ENCODE measurements at regions not wholly inside any gene's neighbourhood (a gene's known extent, or its start where the extent isn't known, plus 50 kb on each side); places are given as distances from the start of the nearest gene placed in this dataset.

DNA sequence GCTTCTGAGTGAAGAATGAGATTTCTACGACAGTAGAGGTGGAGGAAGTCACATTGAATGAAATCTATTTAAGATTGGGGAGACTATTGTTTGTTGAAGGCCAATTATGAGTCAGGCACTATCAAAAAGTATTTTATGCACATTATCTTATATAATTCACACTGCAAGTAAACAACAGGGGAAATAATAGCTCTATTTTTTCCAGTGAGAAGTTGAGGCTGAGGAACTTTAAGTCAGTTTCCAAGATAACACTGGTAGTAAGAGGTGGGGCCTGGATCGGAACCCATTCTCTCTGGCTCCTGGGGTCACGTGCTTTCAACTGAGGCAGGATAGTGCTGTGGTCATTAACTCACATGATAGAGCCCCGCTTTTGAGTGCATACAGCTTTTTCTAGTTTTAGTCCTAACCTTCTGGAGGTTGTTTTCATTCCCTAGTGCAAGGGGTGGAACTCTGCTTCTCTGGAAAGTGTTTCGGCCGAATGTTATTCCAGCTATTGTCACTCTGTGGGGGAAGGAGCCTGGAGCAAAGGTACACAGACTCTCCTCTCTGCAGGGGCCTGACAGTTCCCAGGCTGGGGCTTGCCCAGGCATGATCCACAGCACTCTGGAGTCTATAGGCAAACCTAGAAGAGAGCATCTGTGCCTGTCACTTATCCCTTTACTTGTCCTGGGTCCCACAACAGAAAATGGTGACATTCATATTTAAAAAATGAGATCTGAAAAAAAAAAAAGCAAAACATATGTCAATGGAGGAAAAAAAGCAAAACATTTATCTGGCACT lies 352.4 kb upstream of the ACTBL2 start:
- Histone ChIP-seq H3K4me1 (ENCODE audit: control insufficient read depth in 2 of 2, insufficient read depth in 2 of 2, low read length in 2 of 2) (no peaks in the 10 kb centered on the region), H3K27me3 (ENCODE audit: control insufficient read depth in 2 of 2, insufficient read depth in 2 of 2, low read length in 2 of 2) (no peaks in the 10 kb centered on the region), H3K36me3 (ENCODE audit: control insufficient read depth in 2 of 3, insufficient read depth in 3 of 3, low read length in 3 of 3) (no peaks in the 10 kb centered on the region), H3K4me3 (ENCODE audit: low read length) (no peak overlapping the region), H3K9me3 (ENCODE audit: control insufficient read depth in 2 of 3, low read length in 3 of 3) (no peaks in the 10 kb centered on the region), H3K27ac (ENCODE audit: low read depth, low read length) (no peak overlapping the region)
- no peaks in the 10 kb centered on the region for H3K36me3 Mint-ChIP-seq
- DNase-seq (no peak), ATAC-seq (no peak)
- ChIA-PET POLR2A (no interaction called here), CTCF (no interaction called here)
- H3K9me3 Mint-ChIP-seq, result peaks cover 0 to 1% (median 0%) of the 10 kb centered on the region in 11 donors
- no peak overlapping the region for H3K4me3 Mint-ChIP-seq
- H3K27me3 Mint-ChIP-seq, result peaks cover 4 to 9% (median 6%) of the 10 kb centered on the region in 5 donors
- H3K27ac Mint-ChIP-seq, result no peak overlapping the region
- intact Hi-C loops (cut with micrococcal nuclease), result no loop called here
- H3K4me1 Mint-ChIP-seq, result no peaks in the 10 kb centered on the region

DNA sequence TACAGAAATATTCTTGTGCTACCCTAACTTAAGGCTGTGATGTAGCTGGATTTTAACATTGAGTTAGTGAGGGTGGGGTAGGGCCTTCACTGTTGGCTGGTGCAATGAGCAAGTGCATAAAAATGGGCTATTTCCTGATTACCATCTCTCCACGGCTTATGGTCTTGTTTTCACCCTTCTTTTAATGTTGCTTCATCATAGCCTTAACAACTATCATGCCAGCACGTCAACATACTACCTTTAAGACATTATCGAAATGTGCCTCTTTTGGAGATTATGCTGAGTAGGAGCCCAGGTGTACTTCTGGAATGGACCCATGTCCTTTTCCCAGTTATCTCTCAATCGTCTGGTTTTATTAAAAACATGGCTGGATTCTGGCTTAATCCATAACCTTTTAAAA lies 350.9 kb upstream of the ACTBL2 start:
- H3K4me1 Mint-ChIP-seq, result no peaks in the 10 kb centered on the region
- ChIA-PET POLR2A (no interaction called here), CTCF (no interaction called here)
- H3K4me3 Mint-ChIP-seq, result no peak overlapping the region
- no peaks in the 10 kb centered on the region for H3K36me3 Mint-ChIP-seq
- H3K27ac ChIP-seq (ENCODE audit: low read depth, low read length), result no peak overlapping the region
- intact Hi-C loops (cut with micrococcal nuclease), result no loop called here
- H3K4me1 ChIP-seq (ENCODE audit: control insufficient read depth in 2 of 2, insufficient read depth in 2 of 2, low read length in 2 of 2), result no peaks in the 10 kb centered on the region
- H3K4me3 ChIP-seq (ENCODE audit: low read length), result no peak overlapping the region
- no peaks in the 10 kb centered on the region for H3K9me3 ChIP-seq (ENCODE audit: control insufficient read depth in 2 of 3, low read length in 3 of 3)
- H3K27ac Mint-ChIP-seq, result no peak overlapping the region
- no peaks in the 10 kb centered on the region for H3K36me3 ChIP-seq (ENCODE audit: control insufficient read depth in 2 of 3, insufficient read depth in 3 of 3, low read length in 3 of 3)
- H3K27me3 Mint-ChIP-seq, result peaks cover 0 to 7% (median 0%) of the 10 kb centered on the region in 5 donors
- no peak for DNase-seq
- no peaks in the 10 kb centered on the region for H3K27me3 ChIP-seq (ENCODE audit: control insufficient read depth in 2 of 2, insufficient read depth in 2 of 2, low read length in 2 of 2)
- H3K9me3 Mint-ChIP-seq, result peaks cover 0 to 1% (median 0%) of the 10 kb centered on the region in 11 donors
- ATAC-seq, result no peak

DNA sequence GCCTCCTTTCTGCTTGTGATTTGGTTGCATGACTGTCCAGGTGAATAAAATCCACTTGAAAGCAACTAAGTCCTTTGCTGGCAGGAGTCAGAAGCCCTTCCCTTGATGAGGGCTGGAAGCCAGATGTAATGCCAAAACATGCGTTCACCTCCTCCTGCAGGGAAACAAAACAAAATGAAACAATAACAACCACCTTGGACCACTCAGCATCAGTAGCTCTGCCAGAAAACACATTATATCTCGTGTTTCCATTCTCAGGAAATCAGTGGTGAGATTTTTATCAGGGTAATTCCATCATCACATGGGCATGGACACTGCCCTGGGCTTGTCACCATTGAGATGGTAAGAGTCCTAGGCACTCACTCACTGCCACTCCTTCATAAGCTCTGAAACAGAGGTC lies 350.3 kb upstream of the ACTBL2 start:
- no peak overlapping the region for H3K27ac Mint-ChIP-seq
- POLR2A ChIA-PET, result no interaction called here
- H3K27me3 ChIP-seq (ENCODE audit: control insufficient read depth in 2 of 2, insufficient read depth in 2 of 2, low read length in 2 of 2), result no peaks in the 10 kb centered on the region
- no peak overlapping the region for H3K27ac ChIP-seq (ENCODE audit: low read depth, low read length)
- CTCF ChIA-PET, result no interaction called here
- H3K36me3 ChIP-seq (ENCODE audit: control insufficient read depth in 2 of 3, insufficient read depth in 3 of 3, low read length in 3 of 3), result no peaks in the 10 kb centered on the region
- DNase-seq (no peak), ATAC-seq (no peak)
- H3K4me1 Mint-ChIP-seq, result no peaks in the 10 kb centered on the region
- no peaks in the 10 kb centered on the region for H3K9me3 ChIP-seq (ENCODE audit: control insufficient read depth in 2 of 3, low read length in 3 of 3)
- H3K4me3 ChIP-seq (ENCODE audit: low read length), result no peak overlapping the region
- no peaks in the 10 kb centered on the region for H3K36me3 Mint-ChIP-seq
- H3K27me3 Mint-ChIP-seq, result peaks cover 0 to 4% (median 0%) of the 10 kb centered on the region in 5 donors
- peaks cover 0 to 1% (median 0%) of the 10 kb centered on the region in 11 donors for H3K9me3 Mint-ChIP-seq
- no peak overlapping the region for H3K4me3 Mint-ChIP-seq
- intact Hi-C loops (cut with micrococcal nuclease), result no loop called here
- no peaks in the 10 kb centered on the region for H3K4me1 ChIP-seq (ENCODE audit: control insufficient read depth in 2 of 2, insufficient read depth in 2 of 2, low read length in 2 of 2)

DNA sequence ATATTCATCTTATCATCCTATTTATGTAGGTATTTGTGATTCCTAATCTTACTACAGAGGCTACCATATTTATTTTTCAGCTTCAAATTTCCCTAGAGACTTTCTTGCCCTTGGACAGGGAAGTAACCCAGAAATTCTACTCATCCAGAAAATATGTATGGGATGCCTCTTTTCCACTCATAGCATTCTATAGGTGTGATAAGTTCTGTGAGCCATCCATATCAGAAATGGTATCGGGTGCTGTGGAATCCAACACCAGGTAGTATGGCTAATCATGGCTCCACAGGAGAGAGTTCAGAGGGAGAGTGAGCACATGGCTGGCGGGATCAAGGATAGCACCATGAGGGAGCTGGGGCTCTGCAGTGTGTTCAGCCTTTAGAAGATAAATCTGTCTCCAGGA lies 349.3 kb upstream of the ACTBL2 start:
- no peaks in the 10 kb centered on the region for H3K36me3 Mint-ChIP-seq
- POLR2A ChIA-PET, result no interaction called here
- no peaks in the 10 kb centered on the region for H3K4me1 Mint-ChIP-seq
- peaks cover 0 to 4% (median 0%) of the 10 kb centered on the region in 5 donors for H3K27me3 Mint-ChIP-seq
- no peak overlapping the region for H3K4me3 Mint-ChIP-seq
- ATAC-seq (no peak), DNase-seq (no peak)
- Histone ChIP-seq H3K9me3 (ENCODE audit: control insufficient read depth in 2 of 3, low read length in 3 of 3) (no peaks in the 10 kb centered on the region), H3K27ac (ENCODE audit: low read depth, low read length) (no peak overlapping the region), H3K27me3 (ENCODE audit: control insufficient read depth in 2 of 2, insufficient read depth in 2 of 2, low read length in 2 of 2) (no peaks in the 10 kb centered on the region), H3K36me3 (ENCODE audit: control insufficient read depth in 2 of 3, insufficient read depth in 3 of 3, low read length in 3 of 3) (no peaks in the 10 kb centered on the region), H3K4me1 (ENCODE audit: control insufficient read depth in 2 of 2, insufficient read depth in 2 of 2, low read length in 2 of 2) (no peaks in the 10 kb centered on the region), H3K4me3 (ENCODE audit: low read length) (no peak overlapping the region)
- CTCF ChIA-PET, result no interaction called here
- intact Hi-C loops (cut with micrococcal nuclease), result no loop called here
- H3K27ac Mint-ChIP-seq, result no peak overlapping the region
- peaks cover 0 to 1% (median 0%) of the 10 kb centered on the region in 11 donors for H3K9me3 Mint-ChIP-seq

DNA sequence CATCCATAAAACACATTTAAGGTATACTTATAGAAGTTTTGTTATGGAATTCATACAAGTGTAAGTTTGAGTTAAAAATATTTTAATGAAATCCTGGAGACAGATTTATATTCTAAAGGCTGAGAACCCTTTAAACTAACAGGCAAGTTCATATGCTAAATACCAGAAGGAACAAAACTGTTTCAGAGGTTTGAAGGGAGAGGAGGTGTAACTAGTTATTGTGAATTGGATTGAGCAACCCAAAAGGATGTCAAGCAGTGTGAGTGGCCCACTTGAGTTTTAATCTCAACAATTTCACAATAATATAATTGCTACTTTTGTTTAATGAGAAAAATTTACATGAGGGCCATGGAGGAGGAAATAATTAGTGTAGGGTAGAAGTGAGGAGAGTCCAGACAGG lies 348.5 kb upstream of the ACTBL2 start:
- Mint-ChIP-seq H3K9me3 (peaks cover 0 to 2% (median 0%) of the 10 kb centered on the region in 11 donors), H3K27ac (no peak overlapping the region), H3K4me1 (no peaks in the 10 kb centered on the region), H3K36me3 (no peaks in the 10 kb centered on the region), H3K4me3 (no peak overlapping the region), H3K27me3 (peaks cover 0 to 7% (median 0%) of the 10 kb centered on the region in 5 donors)
- ATAC-seq (no peak), DNase-seq (no peak)
- POLR2A ChIA-PET, result no interaction called here
- Histone ChIP-seq H3K27ac (ENCODE audit: low read depth, low read length) (no peak overlapping the region), H3K9me3 (ENCODE audit: control insufficient read depth in 2 of 3, low read length in 3 of 3) (no peaks in the 10 kb centered on the region), H3K4me3 (ENCODE audit: low read length) (no peak overlapping the region), H3K4me1 (ENCODE audit: control insufficient read depth in 2 of 2, insufficient read depth in 2 of 2, low read length in 2 of 2) (no peaks in the 10 kb centered on the region), H3K27me3 (ENCODE audit: control insufficient read depth in 2 of 2, insufficient read depth in 2 of 2, low read length in 2 of 2) (no peaks in the 10 kb centered on the region), H3K36me3 (ENCODE audit: control insufficient read depth in 2 of 3, insufficient read depth in 3 of 3, low read length in 3 of 3) (no peaks in the 10 kb centered on the region)
- intact Hi-C loops (cut with micrococcal nuclease), result no loop called here
- CTCF ChIA-PET, result no interaction called here

DNA sequence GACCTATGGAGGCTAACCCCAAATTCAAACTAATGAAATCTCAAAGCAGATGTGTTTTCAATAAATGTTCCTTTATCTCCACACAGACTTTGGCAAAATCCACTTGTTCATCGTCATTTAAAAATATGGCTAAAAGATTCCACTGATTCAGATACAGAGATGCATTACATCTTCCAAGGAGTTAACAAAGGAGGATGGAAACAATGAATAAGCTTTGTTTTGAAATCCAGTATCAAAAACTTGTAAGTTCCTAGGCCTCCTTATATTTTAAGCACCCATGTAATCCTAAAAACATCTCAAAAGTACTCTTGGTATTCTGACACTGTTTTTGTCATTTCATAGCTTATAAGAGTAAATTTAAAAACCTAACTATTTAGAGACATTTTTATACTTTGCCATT lies 345.6 kb upstream of the ACTBL2 start:
- H3K36me3 Mint-ChIP-seq, result no peaks in the 10 kb centered on the region
- intact Hi-C loops (cut with micrococcal nuclease), result no loop called here
- Histone ChIP-seq H3K27me3 (ENCODE audit: control insufficient read depth in 2 of 2, insufficient read depth in 2 of 2, low read length in 2 of 2) (no peaks in the 10 kb centered on the region), H3K27ac (ENCODE audit: low read depth, low read length) (no peak overlapping the region), H3K9me3 (ENCODE audit: control insufficient read depth in 2 of 3, low read length in 3 of 3) (no peaks in the 10 kb centered on the region), H3K4me3 (ENCODE audit: low read length) (no peak overlapping the region), H3K36me3 (ENCODE audit: control insufficient read depth in 2 of 3, insufficient read depth in 3 of 3, low read length in 3 of 3) (no peaks in the 10 kb centered on the region), H3K4me1 (ENCODE audit: control insufficient read depth in 2 of 2, insufficient read depth in 2 of 2, low read length in 2 of 2) (no peaks in the 10 kb centered on the region)
- ChIA-PET POLR2A (no interaction called here), CTCF (no interaction called here)
- H3K4me1 Mint-ChIP-seq, result no peaks in the 10 kb centered on the region
- peaks cover 0 to 2% (median 0%) of the 10 kb centered on the region in 11 donors for H3K9me3 Mint-ChIP-seq
- no peak for DNase-seq
- no peak for ATAC-seq
- no peak overlapping the region for H3K27ac Mint-ChIP-seq
- H3K27me3 Mint-ChIP-seq, result peaks cover 0 to 12% (median 7%) of the 10 kb centered on the region in 5 donors
- H3K4me3 Mint-ChIP-seq, result no peak overlapping the region

DNA sequence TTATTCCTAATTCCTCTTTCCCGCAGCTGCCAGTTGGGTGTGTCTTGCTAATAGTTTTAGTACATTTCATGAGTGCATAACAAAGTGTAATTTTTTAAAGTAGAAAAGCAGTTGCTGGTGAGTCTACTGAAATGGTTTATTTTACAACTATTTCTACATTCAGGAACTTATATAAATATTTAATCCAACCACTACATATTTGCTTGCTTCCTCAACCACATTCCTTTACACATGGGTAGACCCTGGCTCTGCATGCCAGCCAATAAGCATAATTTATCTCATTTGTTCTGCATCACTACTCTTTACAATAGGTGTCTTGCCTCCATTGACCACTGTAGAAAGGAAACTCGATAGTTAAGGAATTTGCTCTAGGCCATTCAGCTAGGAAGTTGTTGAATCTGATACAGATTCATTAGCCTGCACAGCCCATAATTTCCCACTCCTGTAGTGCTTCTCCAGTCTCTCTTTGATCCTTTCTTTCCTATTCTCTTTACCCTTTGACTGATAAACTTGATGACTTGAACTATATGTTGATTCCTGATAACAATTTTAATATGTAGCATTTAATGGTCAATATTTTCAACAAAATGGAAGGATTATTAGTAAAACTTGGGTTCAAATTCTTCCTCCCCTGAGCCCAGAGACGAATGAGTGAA lies 342.5 kb upstream of the ACTBL2 start:
- no peaks in the 10 kb centered on the region for H3K36me3 ChIP-seq (ENCODE audit: control insufficient read depth in 2 of 3, insufficient read depth in 3 of 3, low read length in 3 of 3)
- no peak overlapping the region for H3K4me3 Mint-ChIP-seq
- DNase-seq, result no peak
- no peaks in the 10 kb centered on the region for H3K27me3 ChIP-seq (ENCODE audit: control insufficient read depth in 2 of 2, insufficient read depth in 2 of 2, low read length in 2 of 2)
- H3K36me3 Mint-ChIP-seq, result no peaks in the 10 kb centered on the region
- CTCF ChIA-PET, result interaction anchor here (0.6 kb wide), 1 partner anchor 11 kb away, joined by 3 read pairs; no protein-coding TSS in a partner anchor
- H3K4me1 ChIP-seq (ENCODE audit: control insufficient read depth in 2 of 2, insufficient read depth in 2 of 2, low read length in 2 of 2), result no peaks in the 10 kb centered on the region
- no peaks in the 10 kb centered on the region for H3K9me3 ChIP-seq (ENCODE audit: control insufficient read depth in 2 of 3, low read length in 3 of 3)
- POLR2A ChIA-PET, result no interaction called here
- peaks cover 0 to 7% (median 0%) of the 10 kb centered on the region in 11 donors for H3K9me3 Mint-ChIP-seq
- no peak overlapping the region for H3K27ac Mint-ChIP-seq
- H3K27me3 Mint-ChIP-seq, result peaks cover 0 to 24% (median 6%) of the 10 kb centered on the region in 5 donors
- peaks cover 0 to 1% (median 0%) of the 10 kb centered on the region in 7 donors for H3K4me1 Mint-ChIP-seq
- H3K27ac ChIP-seq (ENCODE audit: low read depth, low read length), result no peak overlapping the region
- no peak for ATAC-seq
- intact Hi-C loops (cut with micrococcal nuclease), result no loop called here
- no peak overlapping the region for H3K4me3 ChIP-seq (ENCODE audit: low read length)

All from naive thymus-derived CD4-positive, alpha-beta T cell (primary cell).